Body of pancreas (tissue), 4 donors: ENCODE measurements at regions not wholly inside any gene's neighbourhood (a gene's known extent, or its start where the extent isn't known, plus 50 kb on each side); places are given as distances from the start of the nearest gene placed in this dataset.

Experiments
- CTCF ChIP-seq, 7 experiments: fragments of 450-650 bp in 4 of 7; fragments of 200-600 bp in 3 of 7; sonication (generic) in 3 of 7; IDR thresholded peaks; one replicate each; pipeline ENCODE4 v1.5.1; 2016 to 2019; ENCODE audit warnings: antibody characterized with exemption in 7 of 7
- POLR2A ChIP-seq, 3 donors: fragments of 450-650 bp; IDR thresholded peaks; one replicate each; pipeline ENCODE4 v1.6.1; 2016; ENCODE audit warnings: antibody characterized with exemption in 3 of 3, mild to moderate bottlenecking in 2 of 3

DNA sequence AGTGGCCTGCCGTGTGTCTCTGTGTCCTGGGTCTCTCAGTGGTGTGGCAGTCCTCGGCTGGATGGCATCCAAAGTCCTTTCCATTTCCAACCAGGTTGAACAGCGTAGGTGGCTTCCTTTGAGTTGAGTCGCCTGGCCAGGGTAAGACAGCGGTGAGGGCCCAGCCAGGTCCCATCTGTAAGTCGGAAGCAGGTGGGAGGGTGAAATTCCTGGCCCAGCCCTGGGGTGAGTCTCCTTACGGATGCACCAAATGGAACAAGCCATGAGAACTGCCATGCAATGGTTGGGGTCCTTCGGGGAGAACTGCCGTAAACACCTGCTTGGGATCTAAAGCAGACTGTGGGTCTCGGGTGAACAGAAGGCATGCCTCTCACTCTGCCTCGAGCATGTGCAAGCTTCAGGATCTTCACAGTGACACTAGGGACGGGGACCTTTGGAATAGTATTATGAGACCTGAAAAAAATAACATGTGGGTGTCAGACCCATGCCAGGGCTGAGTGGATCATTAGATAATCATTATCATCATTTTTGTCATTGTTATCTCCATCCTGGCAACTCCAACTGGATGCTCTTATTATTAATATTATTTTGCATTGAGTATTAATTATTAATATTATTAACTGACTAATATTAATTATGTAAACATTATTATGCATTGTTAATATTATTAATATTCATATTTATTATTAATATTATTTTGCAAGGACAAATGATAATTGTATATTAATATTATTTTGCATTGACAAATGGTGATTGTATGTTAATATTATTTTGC is 57.7 kb upstream of the LINC01488 start:
- TF ChIP-seq CTCF (IDR thresholded peaks at IDR 0.05) = no peak
- no peak for TF ChIP-seq POLR2A (IDR thresholded peaks at IDR 0.05)
